HK-2 (cell line): ENCODE measurements at regions not wholly inside any gene's neighbourhood (a gene's known extent, or its start where the extent isn't known, plus 50 kb on each side); places are given as distances from the start of the nearest gene placed in this dataset.
"Not testable (repeated sequence)": the region's sequence is repeated elsewhere in the genome, so short reads cannot be mapped to it uniquely, and the experiment has no call there.

Experiments used
- DNase-seq: peaks from one replicate; pipeline ENCODE4 v3.0.0-alpha.2; 2018; ENCODE audit not compliant: unreplicated experiment

DNA sequence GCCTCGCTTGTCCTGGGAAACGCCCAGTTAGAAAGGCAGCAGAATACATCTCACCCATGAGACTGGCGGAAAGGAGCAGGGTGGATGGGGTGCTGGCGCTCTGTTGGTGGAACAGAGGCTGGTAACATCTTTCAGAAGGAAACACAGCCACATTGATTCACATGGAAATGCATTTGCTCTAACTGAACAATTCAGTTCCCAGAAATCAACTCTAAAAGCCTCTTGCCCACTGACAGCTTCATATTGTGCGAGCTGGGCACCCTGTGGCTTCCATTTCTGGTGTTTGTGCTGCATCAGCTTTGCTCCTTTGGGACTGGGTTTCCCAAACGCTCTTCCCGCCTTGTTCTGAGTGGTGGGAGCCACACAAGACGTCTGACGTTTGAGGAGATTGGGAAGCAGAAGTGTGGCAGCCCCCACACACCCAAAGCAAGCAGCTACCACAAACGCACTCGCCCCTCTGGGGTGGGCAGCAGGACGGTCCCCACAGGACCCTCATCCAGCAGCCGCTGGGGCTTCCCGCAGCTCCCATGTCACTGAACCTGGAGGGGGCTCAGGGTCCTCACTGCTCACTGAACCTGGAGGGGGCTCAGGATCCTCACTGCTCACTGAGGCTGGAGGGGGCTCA lies 229.5 kb downstream of the ERMARD start:
- no peak for DNase-seq

DNA sequence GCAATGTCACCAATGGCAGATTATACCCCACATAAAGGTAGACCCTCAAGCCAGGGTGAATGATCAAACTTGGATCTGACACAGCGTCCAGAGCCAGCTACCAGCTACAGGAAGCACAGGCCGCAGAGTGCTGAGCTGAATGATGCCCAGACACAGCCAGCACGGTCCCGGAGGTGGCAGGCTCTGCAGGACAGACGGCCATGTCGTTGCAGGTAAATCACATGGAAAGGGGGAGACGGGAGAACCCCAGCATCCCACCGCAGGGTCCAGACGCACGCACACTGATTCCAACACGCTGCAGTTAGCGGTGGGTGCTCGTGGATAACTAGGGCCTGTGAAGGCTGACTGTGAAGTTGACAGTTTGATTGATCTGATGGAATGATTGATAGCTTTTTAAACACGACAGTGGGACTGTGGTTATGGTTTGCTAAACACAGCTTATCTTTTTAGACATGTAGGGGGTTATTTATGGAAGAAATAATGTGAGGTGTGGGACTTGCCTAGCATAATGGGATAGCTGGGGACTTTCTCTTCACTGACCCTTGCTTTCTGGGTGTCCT lies 228.5 kb downstream of the ERMARD start:
- DNase-seq, result no peak

DNA sequence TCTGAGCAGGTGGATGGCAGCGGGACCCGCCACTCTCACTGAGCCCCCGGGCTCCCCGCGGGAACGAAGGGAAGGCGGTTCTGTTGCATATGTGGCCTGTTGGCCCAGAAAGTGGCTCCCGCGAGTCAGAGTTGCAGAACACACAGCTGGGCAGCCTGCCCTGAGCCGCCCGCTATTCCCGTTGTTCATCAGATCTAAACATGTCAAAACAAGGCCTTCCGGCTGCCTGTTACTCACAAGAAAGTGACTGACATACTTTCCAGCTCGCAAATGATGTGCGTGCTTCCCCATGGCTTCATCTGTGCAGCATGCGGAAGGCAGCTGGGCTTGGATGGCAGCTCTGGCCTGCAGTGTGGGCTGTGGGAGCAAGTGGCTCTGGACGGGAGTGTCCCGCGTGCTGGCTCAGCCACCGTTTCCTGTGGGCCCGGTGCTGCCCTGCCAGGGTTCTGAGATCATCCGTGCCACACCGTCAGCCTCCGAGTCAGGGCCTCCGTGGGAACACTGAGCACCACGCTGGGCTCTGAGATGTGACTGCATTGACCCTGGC lies 227.3 kb downstream of the ERMARD start:
- DNase-seq, result no peak

DNA sequence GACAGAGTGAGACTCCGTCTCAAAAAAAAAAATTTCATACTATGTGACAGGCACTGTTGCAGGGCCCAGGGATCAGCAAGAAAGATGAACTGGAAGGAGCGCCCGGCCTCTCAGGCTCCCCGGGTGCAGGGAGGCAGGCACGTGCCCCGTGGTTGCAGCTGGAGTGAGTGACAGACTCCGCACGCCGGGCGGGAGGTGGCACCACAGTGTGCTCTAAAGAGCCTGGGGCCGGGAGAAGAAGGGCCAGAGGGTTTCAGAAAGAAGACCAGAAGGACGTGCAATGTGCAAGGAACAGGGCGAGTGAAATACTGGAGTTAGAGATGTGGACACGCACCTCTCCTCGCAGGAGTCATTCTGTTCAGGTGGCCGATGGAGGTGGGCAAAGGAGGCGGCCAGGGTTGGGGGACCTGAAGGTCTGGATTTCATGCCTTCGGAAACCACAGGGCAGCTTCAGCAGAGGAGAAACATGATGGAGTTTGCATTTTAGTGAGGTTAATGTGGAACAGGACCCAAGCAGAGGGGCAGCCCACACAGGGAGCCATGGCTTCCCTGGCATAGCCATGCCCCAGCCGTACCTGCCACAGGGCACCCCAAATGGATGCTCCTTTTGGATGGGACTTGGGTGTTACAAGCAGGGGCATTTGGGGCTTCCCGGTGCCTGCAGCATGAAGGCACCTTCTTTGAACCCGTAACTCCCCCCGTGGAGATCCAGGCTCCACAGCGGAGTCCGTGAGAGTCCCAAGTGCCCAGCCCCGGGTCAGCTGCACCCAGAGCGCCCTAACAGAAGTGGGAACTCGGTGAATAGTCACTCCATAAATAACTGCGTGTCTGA lies 226.2 kb downstream of the ERMARD start:
- DNase-seq, result no peak

DNA sequence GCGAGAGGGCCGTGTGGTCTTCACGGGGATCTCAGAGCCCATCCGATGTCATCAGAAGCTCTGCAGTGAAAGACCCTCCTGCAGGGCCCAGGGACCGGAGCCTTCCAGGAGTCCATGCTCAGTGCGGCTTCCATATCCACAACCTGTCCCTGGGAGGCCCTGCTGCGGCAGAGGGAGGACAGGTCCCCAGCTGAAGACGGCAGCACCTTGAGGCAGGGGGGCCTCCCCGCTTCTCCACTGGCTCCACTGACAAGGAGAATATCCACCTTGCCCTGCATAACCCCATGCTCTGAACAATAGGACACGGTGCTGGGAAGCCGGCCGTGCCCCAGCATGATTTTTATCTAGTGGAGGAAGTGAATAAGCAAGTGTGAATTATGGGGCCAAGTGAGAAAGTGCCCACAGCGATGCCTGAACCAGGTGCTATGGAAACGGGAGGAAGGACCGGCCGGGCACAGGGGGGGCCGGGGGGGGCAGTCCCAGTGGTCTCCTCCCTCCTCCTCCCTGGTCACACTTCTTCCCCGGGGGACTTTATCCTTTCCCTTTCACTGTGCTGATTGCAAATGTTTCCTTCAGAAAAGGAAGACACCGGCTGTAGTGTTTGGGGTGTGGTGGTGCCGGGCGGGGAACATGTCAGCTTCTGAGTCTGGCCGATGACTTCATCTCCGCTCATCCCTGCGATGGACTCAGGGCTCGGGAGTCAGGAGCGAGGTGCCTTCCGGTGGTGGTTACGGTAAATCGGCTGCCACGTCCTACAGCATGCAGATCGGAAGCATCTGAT lies 225.1 kb downstream of the ERMARD start:
- DNase-seq, result no peak

DNA sequence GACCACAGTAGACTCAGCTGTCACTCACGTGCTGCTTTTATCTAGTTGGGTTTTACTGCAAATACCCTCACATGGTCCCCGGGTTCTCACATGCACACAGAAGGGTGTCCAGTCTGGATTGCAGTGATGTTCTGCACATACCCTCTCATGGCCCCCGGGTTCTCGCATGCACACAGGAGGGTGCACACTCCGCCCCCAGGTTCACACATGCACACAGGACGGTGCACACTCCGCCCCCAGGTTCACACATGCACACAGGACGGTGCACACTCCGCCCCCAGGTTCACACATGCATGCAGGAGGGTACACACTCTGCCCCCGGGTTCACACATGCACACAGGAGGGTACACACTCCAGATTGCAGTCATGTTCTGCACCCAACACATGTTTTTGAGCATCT lies 224.3 kb downstream of the ERMARD start:
- DNase-seq, result no peak

DNA sequence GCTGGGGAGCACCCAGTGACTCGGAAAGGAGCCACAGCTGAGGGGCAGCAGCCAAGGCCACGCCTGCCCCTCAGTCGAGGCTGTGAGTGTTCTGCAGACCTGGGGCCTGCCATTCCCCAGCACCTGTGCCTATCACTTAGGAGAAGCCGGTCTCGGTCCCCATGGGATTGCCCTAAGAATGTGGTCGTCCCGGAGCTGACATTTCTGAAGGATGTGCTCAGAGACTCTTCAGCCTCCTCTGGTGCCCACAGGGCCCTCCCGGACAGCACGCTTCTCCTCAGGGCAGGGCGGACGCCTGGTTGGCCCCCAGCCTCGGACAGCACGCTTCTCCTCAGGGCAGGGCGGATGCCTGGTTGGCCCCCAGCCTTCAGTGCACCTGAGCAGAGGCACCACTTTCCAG lies 223.9 kb downstream of the ERMARD start:
- DNase-seq, result no peak

DNA sequence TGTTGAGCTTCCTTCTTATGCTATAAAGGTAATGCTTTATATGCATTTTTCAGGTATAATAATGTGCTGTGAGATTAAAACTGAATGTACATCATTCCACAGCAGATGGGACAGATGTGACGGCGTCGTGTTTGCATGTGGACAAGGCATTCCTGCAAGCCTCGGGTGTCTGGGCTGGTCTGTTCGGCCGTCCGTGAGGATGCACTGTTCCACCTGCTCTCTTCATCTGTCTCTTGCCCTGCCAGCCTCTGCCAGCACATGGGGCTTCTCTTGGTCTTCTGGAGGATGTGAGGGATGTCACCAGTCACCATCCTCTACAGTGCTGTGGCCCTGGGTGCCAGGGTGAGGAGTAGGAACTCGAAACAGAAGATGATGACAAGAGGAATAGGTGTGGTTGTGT lies 223.2 kb downstream of the ERMARD start:
- no peak for DNase-seq

DNA sequence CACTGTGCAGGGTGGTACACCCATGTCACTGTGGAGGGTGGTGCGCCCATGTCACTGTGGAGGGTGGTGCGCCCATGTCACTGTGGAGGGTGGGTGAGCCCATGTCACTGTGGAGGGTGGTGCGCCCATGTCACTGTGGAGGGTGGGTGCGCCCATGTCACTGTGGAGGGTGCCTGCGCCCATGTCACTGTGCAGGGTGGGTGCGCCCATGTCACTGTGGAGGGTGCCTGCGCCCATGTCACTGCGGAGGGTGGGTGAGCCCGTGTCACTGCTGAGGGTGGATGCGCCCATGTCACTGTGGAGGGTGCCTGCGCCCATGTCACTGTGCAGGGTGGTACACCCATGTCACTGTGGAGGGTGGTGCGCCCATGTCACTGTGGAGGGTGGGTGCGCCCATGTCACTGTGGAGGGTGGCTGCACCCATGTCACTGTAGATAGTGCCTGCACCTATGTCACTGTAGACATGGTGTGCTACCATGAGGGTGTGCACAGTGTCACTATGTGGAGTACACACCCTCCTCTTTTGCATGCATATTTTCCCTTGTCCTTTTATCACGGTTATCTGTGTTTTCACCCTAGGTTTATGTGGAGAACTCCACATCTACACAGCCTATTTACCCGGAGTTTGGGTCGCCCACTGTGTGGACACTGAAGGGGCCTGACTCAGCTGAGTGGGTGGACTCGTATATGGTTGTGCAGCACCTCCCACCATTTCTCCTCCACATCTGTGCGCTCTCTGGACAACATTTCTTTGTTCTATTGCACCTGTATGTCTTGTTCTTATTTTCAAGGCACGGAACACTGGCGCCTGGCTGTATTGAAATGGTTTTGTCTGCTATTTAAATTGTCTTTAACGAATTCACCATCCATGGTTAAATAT lies 222.4 kb downstream of the ERMARD start:
- DNase-seq, result not testable (repeated sequence)

DNA sequence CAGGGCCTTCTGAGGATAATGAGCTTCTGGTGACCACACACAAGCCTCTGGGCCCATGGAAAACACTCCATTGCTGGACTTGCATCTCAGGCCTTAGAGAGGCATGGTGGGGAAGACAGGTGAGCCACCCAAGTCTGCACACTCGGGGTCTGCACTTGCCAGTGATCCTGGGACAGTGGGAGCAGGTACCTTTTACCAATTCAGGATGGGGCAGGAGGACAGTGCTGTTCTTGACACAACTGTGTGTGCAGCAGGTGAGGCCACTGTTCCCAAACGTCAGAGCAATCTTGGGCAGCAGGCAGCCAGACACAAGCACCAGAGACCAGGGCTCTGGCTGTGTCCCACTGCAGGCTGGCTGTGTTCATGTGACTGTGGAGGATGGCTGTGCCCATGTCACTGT lies 221.3 kb downstream of the ERMARD start:
- DNase-seq, result no peak

DNA sequence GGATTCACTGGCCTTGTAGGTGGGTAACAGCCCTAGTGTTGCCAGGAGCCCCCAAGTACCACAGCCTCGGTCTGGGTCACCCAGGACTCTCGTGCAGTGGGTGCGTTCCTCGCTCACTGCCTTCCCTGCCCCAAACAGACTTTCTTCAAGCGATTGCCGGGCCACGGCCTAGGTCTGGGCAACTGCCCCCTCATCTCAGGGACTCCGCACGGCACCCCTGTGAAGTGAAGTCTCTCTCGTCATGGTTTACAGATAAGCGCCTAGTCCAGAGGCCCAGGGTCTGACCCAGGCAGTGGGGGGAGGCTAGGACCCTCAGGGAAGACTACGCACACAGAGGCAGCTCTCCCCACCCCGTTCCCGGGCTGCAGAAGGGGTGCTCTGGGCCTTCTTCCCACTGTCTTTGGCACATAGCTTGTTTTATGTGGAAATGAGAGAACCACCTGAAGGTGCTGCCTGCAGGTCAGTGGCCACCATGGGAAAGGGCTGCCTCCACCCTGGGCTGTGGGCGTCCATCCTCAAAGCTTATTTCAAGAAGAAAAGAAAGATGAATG lies 220.8 kb downstream of the ERMARD start:
- DNase-seq, result no peak

DNA sequence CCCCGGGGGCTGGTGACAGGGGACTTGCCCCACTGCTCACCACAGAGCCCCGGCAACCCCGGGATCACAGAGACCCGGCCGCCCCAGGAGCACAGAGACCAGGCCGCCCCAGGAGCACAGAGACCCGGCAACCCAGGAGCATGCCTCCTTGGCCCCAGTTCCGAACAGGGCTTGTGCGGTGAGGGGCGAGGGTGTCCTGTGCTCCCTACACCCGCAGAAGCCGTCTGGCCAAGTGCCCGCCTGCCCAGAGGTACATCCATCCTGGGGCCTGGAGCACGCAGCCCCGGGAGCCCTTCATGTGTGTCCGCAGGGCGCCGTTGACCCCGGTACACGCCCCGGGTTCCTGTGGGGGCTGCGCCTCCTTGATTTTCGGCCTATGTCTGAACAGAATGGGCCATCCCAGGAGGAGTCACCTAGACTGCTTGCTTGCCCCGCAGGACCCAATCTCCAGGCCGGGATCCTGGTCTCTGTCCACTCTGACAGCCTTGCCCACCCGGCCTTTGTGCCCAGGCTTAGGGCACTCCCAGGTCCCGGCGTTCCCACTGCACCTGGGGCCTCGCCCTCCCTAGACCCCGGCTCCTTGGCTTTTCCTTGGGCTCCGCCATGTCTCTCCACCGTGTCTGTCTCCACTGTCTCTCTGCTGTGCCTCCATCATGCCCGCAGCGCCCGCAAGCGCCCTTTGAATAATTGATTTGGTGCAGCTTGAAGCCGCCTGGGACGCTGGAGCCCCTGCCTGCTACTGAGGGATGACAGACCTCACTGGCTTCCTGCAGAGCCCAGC lies 219.8 kb downstream of the ERMARD start:
- DNase-seq, result no peak

DNA sequence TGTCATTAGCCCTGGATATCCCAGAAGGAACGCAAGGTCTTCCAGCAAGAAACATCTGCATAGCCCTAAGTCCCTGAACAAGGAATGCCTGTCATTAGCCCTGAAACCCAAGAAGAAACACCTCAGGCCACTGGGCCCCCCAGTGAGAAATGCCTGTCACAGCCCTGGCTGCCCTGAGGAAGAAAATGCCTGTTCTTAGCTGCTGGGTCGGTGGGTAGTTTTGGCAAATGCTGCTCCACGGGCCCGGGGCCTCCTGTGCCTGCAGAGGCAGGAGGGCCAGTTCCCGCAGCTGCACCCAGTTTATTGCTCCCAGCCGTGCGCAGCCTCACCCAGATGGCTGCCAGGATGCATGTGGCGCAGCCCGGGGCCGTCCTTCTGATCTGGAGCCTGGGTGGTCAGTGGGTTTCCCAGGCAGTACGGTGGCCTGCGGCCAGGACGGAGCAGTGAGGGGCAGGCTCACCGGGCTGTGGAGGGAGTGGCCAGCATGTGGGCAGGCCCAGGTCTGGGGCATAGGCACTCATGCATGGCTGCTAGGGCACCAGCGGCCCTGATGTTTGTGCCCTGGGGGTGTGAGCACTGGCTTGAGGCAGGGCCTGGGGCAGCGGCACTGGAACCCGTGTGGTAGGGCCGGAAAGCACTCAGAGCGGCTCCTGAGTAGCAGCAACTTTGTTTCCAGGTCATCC lies 219.0 kb downstream of the ERMARD start:
- DNase-seq, result no peak

DNA sequence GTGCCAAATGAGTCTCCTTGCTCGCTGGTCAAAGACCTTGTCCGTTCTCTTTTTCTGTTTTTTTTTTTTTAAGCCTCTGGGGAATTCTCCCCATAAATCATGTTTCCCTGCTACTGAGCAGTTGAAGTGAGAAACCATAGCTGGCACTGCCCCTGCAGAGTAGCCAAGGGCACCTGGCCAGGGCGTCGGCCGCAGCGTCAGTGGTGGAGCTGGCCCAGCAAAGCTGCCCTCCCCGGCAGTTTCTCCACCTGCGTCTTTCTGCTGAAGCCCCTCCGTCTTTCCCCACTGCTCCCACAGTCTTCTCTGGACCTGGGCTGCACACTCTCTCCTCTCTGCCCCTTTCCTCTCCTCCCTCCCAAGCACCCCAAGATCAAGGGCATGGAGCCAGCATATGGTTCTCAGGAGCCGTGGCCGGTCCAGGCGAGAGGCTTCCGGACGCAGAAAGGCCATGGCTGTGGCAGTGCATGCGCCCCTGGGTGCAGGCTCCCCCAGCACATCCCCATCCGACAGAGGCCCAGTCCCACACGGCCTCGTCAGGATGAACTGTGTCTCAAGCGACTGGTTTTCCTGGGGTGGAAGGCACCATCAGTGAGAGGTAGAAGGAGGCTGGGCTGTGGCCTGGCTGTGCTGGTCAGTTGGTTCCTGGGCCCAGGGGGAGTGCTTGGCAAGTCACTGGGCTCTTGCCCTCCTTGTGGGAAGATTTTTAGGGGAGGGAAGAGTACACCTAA lies 218.1 kb downstream of the ERMARD start:
- DNase-seq, result no peak

DNA sequence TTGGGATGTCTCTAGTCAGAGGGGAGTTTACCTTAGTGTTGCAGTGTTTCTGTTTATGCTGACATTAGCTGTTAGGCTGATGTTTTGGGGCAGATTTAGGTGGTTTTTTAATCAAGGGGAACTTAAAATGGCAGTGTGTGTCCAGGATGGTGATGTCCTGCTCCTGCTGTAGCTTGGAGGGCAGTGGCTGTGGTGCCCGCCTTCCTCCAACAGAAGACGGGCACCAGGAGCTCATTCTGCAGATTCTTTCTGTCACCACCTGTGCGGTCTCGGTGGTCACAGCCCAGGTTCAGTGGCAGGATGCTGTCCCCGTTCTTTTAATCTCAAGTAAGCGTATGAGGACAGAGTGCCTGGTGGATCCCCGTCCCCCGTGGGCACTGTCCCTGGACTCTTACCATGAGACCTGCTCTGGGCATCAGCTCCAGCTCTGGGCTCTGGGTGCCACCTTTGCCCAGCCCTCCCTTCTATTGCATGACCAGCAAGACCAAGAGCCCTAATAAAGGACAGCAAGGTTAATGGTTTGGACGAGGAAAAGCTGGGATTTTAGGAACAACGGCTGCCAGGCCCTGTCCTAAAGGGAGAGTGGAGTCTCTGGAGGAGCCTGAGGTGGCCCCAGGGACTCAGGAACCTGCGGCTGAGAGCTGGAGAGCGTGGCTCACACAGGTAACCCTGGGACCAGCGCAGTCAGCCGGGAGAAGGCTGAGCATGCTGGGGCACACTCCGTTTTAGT lies 217.3 kb downstream of the ERMARD start:
- DNase-seq, result no peak

DNA sequence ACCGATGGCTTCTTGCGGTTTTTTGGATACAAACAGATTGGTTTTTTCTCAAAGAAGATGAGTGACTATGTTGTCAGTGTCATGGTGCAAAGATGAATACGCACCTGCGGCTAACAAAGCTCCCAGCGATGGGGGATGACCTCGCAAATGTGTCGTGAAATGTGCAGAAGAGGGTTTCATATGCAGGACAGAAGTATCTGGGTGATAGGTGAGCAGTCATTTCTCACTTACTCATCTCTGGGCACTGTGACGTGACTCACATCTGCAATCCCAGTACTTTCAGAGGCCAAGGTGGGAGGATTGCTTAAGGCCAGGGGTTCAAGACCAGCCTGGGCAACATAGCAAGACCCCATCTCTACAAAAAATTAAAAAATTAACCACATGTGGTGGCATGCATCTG lies 216.3 kb downstream of the ERMARD start:
- DNase-seq, result no peak

DNA sequence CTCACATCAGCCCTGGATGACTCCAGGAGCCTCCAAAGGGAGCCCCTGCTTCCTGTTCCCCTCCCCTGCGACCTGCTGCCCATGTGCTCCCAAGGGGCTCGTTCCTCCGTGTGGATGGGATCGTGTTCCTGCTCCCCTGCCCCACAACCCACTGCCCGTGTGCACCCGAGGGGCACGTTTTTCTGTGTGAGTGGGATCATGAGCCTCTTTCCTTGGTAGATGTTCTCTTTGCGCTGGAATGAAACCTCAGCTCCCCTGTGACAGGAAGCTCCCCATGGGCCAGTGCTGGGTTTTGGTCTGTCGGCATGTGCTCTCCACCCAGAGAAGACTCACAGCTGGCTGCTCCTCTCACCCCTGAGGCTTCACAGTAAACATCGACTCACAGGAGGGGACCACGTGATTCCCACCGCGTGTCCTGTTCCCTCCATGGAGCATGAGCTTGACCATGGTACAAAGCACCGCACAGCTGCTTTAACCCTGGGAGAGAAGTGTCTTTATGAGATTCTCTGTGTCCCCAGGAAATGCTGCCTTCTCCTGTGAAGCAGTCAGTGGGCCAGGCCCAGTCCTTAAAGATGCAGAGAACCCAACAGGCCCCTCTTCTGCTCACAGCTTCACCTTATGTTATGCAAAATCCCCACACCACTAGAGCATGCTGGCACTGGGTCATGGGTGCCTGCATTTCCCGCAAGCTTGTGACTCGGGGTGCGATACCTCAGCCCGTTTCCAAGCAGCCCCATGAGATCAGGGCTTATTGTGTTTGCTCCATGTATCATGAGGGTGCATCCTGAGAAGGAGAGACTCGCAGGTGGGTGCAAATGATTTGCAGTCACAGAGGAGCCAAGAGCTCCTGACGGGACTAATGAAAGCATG lies 215.1 kb downstream of the ERMARD start:
- no peak for DNase-seq
